ENCODE measurements at regions not wholly inside any gene's neighbourhood (a gene's known extent, or its start where the extent isn't known, plus 50 kb on each side); places are given as distances from the start of the nearest gene placed in this dataset.
A peak's percentile ranks its signal among the peaks of the same experiment; 100 is the strongest.

DNA sequence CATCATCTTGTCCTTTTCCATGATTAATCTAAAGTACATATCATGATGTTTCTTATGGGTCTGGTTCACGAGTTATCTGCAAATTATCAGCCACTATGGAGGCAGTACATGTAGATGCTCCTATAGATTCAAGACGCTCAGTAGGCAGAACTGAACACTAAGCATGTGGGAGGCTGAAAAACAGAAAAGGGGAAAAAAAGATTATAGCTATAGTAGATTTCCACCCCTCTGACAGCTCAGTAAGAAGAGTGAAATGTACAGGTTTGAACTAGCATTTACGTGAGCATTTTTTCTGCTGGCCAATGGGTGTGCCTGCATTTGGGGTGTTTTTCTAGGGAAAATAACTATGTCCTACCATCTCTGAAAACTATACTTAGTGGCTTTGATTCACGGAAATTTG, 308.9 kb downstream of the ZEB2 start:
- no peak for DNase-seq

DNA sequence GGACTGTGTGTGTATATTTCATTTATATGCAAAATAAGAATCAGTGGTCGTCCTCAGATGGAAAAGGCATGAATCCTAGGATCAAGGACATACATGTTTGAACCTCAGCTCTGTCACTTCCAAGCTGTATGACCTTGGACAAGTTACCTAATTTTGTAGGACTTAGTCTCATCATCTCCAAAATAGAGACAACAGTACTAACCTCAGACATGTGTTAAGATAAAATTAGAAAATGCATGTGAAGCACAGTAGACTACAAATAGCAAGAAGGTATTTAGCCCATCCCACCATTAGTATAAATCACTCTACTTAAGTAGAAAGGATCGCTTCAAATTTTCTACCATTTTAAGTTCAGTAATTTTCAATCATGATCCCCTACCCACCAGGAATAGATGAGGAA, 309.8 kb downstream of the ZEB2 start:
- no peak for DNase-seq

DNA sequence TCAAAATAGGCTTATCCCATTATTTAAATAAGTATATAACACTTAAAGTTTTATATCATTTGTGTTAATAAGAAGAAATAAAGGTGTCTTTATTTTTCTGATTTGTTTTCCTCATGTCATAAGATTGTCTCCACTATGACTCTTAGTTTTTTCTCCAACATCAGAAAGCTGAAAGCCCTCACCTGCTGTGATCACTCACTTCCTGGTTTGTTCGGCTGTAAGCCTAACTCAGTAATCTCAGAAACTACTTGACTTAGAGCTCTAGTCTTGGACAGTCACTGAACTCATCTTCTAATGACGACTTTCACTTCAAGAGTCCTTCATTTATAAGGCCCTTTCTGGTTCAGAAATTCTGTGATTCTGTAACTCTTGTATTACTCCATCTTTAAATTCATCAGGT, 311.0 kb downstream of the ZEB2 start:
- DNase-seq: no peak

DNA sequence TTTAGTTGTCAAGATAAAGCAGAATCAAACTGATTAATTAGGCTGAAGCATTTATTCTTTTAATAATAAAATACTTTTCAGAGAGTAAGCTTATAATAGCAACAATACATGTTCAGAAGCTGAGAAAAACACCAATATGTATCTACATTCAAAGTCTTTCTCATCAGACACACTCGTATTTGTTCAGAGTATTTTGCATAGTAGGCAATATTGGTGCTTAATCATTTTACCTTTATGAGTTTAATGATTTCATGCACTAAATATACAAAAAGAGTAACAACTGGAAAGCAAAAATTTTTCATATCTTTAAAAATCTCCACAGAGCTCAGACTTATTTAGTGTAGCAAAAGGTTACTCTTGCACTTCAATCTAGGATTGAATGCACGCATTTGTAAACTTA, 313.9 kb downstream of the ZEB2 start:
- DNase-seq: no peak

DNA sequence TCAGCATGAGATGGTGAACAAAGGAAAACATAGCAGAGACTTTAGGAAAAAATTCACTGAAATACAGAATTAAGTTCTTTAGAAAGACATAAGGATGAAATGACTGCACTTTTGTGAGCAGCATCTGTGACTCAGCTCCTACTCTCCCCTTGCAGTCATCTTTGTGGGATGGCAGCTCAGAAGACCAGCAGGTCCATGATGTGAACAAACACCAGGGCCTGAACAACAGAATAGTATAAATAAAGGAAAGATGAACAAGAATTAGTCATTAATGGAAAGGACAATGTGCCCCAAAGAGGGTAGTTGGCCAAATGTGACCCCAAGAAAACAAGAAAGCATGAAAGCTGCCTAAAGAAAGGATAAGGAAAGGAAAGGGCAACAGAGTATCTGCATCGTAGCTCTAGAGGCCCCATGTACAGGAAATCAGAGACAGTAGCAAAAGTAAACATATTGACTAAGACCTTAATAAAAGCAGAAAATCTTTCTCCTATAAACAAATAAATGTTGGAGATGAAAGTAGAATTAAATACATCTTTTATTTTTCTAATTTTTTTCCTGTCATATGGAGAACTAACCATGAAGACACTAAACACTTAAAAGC, 318.0 kb downstream of the ZEB2 start:
- DNase-seq: peak; percentile 75

DNA sequence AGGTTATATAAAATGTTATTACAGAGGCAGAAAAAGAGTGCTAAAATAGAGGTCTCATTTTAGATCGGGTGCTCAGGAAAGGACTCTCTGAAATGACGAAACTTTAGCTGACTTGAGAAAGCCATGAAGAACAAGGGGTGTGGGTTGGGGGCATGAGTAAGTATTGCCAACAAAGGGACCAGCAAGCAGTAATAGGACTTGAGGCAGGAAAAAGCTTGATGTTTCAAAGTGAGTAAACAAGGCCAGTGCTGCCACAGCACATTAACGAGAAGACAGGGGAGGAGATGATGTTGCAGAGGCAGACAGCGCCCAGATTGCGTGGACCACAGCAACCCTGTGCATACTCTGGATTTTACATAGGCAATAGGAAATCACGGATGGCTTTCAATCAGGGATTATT, 318.8 kb downstream of the ZEB2 start:
- DNase-seq: no peak

DNA sequence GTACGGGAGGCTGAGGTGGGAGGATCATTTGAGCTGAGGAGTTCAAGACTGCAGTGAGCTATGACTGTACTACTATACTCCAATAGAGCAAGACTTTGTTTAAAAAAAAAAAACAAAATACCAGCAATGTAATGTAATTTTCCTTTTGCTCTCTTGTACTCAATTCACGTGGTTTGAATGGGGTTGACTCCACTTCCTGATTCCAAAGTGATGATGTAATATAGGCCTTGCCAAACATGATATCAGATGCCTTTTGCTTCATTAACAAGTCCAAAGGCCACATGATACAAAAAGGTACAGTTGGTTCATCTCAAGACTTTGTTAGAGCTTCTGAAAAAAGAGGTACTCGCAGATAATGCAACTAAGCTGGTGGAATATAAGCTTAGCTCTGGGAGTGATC, 321.8 kb downstream of the ZEB2 start:
- peak; percentile 68 for DNase-seq

DNA sequence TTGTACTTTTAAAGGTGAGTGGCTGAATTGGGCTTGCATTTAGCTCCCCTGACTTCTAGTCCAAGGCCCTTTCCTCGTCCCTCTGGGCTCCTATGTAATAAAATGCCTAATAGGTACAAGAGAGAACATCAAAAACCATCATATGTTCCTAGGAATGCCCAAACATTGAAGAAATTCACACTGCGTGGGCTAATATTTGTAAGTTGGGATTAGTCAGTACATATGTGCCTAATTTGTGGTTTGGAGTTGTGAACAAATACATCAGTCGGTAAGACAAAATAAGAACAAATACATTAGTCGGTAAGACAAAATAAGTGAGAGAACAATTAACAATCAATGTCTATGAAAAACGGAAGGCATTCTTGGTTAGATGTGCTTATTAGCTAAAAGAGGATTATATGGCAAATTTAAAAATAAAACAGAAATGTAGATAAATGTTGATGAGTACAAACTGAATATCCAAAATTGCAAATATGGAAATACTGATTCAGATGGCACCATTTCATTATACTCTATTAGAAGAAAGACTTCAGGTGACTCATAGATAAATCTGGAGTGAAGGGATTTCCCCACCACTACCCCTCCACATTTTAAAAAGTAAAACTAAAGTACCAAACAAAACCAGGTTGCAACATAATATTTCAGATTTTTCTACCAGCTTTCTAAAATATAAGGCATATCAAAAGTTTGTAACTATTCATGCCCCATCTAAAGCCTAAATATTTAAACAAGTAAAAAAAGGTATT, 325.4 kb downstream of the ZEB2 start:
- DNase-seq: no peak

DNA sequence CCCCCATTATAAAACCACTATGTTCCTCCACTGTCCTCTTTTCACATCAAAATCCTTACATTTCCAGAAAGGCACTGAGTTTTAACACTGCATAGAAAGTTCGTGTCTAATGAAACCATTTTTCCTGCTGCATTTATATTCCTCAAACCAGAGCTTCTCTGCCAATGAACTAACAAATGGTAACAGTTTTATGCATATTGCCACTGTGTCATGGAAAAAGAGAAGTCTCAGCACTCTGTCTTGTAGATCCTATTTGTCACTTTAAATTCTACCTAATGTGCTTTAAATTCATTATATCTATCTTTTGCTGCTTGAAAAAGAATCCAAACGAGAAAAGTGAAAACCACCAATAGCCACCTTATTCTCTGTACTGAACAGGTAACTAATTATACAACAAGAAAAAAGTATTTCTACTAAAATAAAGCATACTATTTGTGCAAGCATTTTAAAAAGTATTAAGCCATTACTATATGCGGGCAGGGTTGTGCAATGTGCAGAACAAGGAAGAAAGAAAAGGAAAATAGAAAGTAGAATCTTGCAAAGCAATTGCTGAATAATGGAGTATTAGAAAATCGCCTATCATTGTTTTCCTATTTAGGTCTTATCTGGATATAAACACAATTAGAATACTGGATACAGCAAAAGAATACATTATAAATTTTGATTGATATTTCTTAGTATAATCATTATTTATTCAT, 328.9 kb downstream of the ZEB2 start:
- DNase-seq: no peak

DNA sequence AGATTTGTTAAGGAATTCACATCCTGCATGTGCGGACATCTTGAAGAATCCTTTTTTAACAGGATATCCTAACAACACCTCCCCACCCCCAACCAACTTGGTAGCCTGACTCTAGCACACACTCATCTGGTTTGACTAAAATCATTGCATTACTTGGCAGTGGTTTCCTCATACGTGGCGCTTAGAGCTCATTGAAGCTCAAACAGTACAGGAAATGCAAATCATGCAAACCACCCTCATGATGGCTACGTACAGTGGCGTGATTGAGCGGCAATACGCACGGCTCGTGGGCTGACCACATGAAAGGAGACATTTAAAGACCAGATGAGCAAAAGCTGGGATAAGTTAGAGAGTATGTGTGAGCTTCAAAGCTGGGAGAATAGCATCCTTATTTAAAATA, 336.2 kb downstream of the ZEB2 start:
- no peak for DNase-seq

DNA sequence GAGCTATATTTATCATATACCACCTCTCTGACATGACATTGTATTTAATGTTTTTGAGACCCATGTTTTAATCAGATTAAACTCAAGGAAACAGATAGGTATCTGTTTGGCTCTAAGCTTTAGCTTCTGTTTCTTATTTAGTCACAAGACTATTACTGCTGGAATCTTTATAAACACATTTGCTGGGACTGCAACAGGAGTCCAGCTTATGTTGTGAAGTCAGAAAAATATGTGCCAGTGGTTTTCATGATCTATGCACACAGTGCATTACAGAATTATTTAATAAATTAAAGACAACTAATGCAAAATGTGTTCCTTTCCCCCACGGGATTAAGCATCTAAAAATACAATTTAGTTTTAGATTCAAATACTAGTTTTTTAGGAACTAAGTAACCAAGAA, 338.9 kb downstream of the ZEB2 start:
- DNase-seq: no peak

DNA sequence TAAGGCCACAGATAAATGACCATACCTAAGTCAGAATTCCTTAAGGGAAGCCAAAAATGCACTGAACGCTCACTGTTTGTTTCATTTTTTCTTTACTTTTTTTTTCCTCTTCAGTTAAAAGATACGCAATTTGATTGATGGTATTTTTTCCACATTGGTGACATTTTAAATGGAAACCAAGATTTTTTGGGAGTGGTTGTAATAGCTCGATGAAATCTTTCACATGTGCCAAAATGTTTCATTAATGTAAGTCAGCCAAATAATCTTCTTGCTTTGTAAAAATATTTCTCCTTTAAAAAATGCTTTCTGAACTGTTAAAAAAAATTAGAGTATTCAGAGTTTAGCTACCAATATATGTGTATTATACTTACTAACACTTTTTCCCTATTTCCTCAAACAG, 339.8 kb downstream of the ZEB2 start:
- no peak for DNase-seq

DNA sequence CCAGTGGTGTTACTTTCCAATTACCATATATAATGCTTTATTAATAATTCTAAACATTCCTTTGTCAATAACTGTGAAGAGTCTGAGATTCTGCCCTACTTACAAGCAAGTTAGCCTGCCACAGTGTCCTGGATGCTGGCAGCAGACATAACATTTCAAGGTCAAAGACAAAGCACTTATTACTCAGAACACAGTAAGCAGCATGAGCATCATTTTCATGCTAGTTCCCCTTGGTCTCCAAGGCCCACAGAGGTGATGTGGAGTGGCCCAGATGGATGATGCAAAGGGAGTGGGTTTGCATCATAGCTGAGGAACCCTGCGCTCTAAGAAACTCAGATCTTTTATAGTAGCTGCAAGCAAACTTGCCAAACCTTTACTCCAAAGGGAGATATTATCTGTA, 349.7 kb downstream of the ZEB2 start:
- no peak for DNase-seq

DNA sequence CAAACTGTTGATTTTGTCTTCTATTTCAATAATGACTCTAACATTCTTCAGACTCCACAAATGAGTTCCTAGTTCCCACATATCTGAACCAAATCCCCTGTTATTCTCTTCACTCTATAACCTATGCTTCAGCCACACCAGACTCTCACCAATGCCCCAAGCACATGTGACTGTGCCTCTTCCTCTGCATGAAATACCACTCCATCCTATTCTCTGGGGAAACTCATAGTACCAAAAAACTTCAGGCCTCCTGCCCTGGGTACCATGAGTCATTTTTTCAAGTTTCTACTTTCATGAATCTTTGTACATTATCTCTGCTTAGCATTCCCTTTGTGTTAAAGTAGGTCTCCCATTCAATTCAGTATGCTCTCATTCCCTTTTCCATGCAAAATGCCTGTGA, 353.2 kb downstream of the ZEB2 start:
- DNase-seq: no peak

DNA sequence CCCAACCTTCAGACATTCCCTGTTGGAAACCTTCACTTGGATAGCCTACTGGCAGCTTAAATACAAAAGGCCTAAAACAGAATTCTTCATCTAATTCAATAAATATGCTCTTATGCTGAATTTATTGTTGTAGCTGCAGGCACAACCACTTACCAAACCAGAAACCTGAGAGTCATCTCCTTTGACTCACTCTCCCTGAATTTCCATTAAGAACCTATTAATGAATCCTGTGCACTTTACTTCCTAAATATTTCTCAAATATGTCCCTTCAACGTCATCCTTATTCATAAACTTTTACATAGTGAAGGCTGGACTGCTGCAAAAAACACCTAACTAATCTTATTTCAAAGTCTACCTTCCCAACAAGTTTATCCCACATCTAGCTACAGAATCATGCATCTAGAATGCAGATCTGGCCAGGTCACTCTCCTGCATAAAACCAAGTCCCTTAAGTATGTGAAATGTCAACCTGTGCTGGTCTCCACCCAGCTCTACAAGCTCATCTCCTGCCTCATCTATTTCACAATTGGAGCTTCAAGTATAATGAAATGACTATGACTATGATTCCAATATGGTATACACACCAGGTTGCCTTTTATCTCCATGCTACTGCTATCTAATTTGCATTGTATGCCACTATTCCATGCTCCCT, 354.2 kb downstream of the ZEB2 start:
- DNase-seq: no peak

DNA sequence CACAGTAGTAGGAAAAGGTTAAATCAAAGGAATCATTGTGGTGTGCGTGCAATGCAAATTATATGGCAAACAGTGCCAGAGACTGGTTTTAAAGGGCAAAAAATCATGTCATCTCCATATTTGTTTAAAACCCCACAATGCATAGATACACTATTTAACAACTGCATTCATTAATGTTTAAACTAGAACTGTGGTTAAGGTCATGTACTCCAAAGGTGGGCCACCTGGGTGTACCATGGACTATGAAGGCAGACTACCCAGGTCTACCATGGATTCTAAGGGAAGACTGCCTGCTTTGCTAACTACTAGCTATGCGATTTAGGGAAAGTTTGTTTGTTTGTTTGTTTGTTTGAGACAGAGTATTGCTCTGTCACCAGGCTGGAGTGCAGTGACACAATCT, 356.3 kb downstream of the ZEB2 start:
- DNase-seq: no peak

DNA sequence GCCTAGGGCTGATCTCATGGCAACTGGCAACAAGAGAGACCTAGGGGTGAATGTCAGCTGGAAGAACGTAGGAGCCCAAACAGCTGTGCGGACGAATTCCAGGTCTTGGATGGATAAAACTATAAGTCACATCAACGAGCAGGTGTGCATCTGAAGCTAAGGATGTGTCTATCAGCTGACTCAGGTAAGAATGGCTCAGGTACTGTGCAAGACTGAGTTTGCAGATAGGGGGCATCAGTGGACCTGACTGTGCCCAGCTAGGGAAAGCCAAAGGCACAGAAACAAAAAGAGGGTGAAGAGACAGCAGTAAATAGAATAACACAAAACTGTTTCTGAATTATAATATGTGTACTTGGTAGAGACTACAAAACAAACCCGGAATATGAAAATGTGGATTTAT, 357.3 kb downstream of the ZEB2 start:
- DNase-seq: no peak

DNA sequence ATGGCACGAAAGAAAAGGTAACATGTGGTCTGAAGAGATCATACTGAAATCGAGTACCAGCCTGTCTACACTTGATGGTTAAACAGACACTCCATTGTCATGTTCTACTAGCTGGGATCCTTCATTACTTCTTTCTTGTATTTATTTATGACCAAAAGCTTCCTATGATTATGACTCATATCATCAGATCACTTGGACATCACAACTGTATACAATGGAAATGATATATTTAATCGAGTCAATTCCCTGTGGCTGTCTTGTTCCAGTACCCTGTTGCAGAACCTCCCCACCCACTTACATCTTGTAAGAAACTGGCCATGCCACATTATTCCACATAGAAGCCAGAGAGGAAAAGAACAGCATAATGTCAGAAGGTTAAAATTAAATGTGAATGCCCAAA, 358.9 kb downstream of the ZEB2 start:
- no peak for DNase-seq

DNA sequence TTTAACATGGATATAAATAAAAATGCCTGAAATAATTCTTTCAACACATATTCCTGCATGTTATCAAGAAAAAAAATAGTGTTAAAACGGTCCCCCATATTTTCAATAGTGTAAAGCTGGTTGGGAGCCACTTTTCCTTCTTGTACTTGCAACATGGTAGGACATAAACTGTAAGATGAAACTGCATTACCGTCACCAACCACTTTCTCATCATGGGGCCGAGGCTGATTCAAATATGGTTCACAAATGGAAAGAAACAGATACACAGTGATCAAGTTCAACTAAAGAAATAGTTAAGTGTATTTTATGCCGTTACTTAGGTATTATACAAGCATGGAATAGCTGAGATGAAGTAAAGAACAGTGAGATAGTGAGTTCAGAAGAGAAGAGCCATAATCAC, 360.7 kb downstream of the ZEB2 start:
- DNase-seq: no peak

DNA sequence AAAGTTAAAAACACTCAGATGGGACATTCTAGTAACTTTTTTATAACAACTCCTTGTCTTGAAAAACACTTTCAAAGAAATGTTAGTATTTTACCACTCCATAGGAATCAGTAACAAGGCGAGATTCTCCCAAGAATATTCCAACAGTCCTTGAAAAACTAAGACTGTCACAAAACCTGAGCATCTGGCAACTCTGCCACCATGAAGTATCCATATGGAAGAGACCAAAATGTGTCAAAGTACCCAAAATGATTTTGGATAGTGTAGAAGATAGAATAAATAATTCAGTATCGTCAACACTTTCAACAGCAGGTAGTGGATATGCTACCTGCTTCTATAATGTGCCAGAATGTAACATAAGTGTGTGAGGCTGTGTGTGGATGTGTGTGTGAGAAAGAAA, 361.8 kb downstream of the ZEB2 start:
- DNase-seq: no peak

DNA sequence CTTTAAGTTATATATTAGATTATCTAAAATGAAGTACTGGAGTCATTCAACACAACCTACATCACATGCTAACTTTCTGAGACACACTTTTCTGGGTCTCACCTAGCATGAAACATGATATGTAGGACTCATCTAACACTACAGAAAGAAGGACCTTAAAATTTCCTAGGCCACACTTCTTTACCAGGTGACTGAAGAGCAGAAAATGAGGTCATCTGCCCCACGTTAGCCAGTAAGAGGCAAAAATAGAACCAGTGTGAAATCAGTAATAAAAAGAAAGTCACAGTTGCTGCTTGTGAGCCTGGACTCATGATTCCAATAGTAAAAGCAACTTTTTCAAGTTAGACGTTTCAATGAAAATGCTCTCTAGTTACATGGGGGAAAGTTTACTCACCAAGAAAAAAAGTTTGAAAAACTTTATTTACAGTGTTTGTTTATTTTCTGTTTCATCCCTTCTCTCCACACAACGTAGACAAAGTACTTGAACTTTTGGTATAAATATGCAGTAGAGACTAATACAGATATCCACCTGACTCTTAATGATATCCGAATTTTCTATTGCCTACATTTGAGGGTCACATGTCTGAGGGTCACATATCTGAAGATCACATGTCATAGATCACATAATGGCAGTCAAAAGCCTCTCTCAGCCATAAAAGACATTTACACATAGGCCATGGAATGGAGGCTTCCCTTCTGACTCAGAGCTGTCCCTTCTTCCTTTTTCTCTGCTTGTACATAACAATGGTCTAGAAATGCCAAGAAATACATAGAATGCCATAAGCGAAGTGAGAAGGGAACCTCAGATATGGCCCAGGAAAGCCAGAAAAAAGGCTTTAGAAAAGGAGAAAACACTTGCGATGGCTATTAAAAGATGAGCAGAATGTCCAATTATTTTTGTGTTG, 362.9 kb downstream of the ZEB2 start:
- DNase-seq: no peak

DNA sequence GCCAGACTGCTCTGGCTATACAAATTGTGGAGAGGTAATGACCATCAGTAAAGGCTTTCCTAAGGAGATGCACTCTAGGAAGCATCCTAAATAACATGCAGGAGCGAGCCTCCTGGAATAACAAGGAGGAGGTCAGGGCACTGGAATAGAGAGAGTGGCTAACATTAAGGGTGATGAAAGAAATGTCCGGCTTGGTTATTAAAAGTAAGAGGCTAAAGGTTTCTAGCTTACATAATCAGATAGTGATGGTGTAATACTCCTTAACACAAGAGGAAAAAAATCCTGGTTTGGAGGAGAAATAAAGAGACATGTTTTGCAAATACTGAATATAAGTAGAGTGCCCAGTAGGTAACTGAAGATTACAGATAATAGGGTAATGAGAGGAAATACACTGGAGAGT, 365.7 kb downstream of the ZEB2 start:
- DNase-seq: peak; percentile 25

DNA sequence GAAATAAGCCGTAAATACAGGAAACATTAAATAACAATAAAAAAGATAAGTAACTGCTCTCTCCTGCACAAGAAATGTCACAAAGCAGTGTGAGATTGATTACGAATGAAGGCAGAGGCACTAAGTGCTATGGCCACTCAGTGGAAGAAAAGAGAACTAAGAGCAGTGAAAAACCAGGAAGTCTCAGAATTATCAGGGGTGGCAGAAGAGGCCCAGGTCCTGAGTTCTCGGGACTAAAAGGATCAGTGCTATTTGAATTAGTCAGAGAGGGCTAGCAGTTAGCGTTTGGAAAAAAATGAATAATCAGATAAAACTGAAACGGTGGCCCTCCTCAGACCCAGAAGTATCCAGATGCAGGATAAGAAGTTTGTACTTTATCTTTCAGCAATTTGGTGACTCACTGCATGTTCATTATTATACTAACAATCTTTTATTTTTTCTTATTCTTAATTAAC, 367.1 kb downstream of the ZEB2 start:
- peak; percentile 80 for DNase-seq

Data from HCEC 1CT (cell line).